GM23338 (cell line): ENCODE measurements at regions not wholly inside any gene's neighbourhood (a gene's known extent, or its start where the extent isn't known, plus 50 kb on each side); places are given as distances from the start of the nearest gene placed in this dataset.

Experiments
- ATAC-seq: fragments of 200-7000 bp; cut with Tn5 transposase; 3 replicates; pipeline ENCODE4 v1.9.1; 2020
- DNase-seq: peaks from one replicate; pipeline ENCODE4 v3.0.0-alpha.2; 2015; ENCODE audit warnings: low spot score
- H2AFZ ChIP-seq: fragments of 200-600 bp; sonication (generic); 2 replicates; pipeline ENCODE4 v1.8.0; 2016; ENCODE audit warnings: antibody characterized with exemption, mild to moderate bottlenecking, moderate library complexity
- H3F3A ChIP-seq: fragments of 200-600 bp; sonication (generic); replicated peaks from 2 replicates; pipeline ENCODE4 v1.8.0; 2017; ENCODE audit warnings: antibody characterized with exemption, mixed run types, low read depth
- H3K27ac ChIP-seq: fragments of 200-600 bp; sonication (generic); 2 replicates; pipeline ENCODE4 v1.6.1; 2016; ENCODE audit warnings: low read depth
- H3K27me3 ChIP-seq: fragments of 200-600 bp; sonication (generic); 2 replicates; pipeline ENCODE4 v1.8.0; 2016; ENCODE audit warnings: mild to moderate bottlenecking, mixed run types, moderate library complexity; ENCODE audit not compliant: insufficient read depth
- H3K36me3 ChIP-seq: fragments of 200-600 bp; sonication (generic); 2 replicates; pipeline ENCODE4 v1.8.0; 2016; ENCODE audit warnings: mild to moderate bottlenecking; ENCODE audit not compliant: insufficient read depth
- H3K4me1 ChIP-seq: fragments of 200-600 bp; sonication (generic); 2 replicates; pipeline ENCODE4 v1.8.0; 2016; ENCODE audit warnings: mild to moderate bottlenecking, moderate library complexity; ENCODE audit not compliant: insufficient read depth
- H3K4me2 ChIP-seq: fragments of 200-600 bp; sonication (generic); 2 replicates; pipeline ENCODE4 v1.7.1; 2017; ENCODE audit warnings: mixed run types
- H3K4me3 ChIP-seq: fragments of 200-600 bp; sonication (generic); 2 replicates; pipeline ENCODE4 v1.6.1; 2016; ENCODE audit warnings: mixed run types
- H3K79me2 ChIP-seq: fragments of 200-600 bp; sonication (generic); replicated peaks from 2 replicates; pipeline ENCODE4 v1.8.0; 2017; ENCODE audit warnings: mild to moderate bottlenecking; ENCODE audit not compliant: insufficient read depth
- H3K9me2 ChIP-seq: fragments of 200-600 bp; sonication (generic); 2 replicates; pipeline ENCODE4 v1.8.0; 2017; ENCODE audit not compliant: insufficient read depth
- H4K20me1 ChIP-seq: fragments of 200-600 bp; sonication (generic); replicated peaks from 2 replicates; pipeline ENCODE4 v1.8.0; 2017; ENCODE audit warnings: mild to moderate bottlenecking; ENCODE audit not compliant: insufficient read depth
- H3K27ac Mint-ChIP-seq: 2 replicates; pipeline ENCODE4 v1.8.0; 2020; ENCODE audit warnings: inconsistent platforms, mild to moderate bottlenecking, moderate library complexity, mixed read lengths
- H3K27me3 Mint-ChIP-seq: 3 replicates; pipeline ENCODE4 v1.8.0; 2022; ENCODE audit warnings: low read depth, mild to moderate bottlenecking, moderate library complexity, mixed read lengths, inconsistent platforms; ENCODE audit not compliant: insufficient read depth, poor library complexity
- H3K36me3 Mint-ChIP-seq: 3 replicates; pipeline ENCODE4 v1.8.0; 2021; ENCODE audit warnings: low read depth, mild to moderate bottlenecking, inconsistent platforms, moderate library complexity, mixed read lengths
- H3K4me1 Mint-ChIP-seq: 3 replicates; pipeline ENCODE4 v1.8.0; 2020; ENCODE audit warnings: mild to moderate bottlenecking, inconsistent platforms, mixed read lengths
- H3K4me3 Mint-ChIP-seq: 3 replicates; pipeline ENCODE4 v1.8.0; 2021; ENCODE audit warnings: moderate library complexity, mild to moderate bottlenecking, inconsistent platforms, mixed read lengths
- H3K9me3 Mint-ChIP-seq: 3 replicates; pipeline ENCODE4 v1.8.0; 2020; ENCODE audit warnings: moderate library complexity, mild to moderate bottlenecking, inconsistent platforms, mixed read lengths
- ETS1 ChIP-seq: IDR thresholded peaks from 2 replicates; pipeline ENCODE4 v1.6.1; 2016; ENCODE audit warnings: antibody characterized with exemption
- EZH2 ChIP-seq: fragments of 200-600 bp; sonication (generic); IDR thresholded peaks from one replicate; pipeline ENCODE4 v1.8.0; 2017; ENCODE audit warnings: antibody characterized with exemption, mild to moderate bottlenecking, low read depth; ENCODE audit not compliant: unreplicated experiment
- JUNB ChIP-seq: IDR thresholded peaks from one replicate; pipeline ENCODE4 v1.6.1; 2016; ENCODE audit warnings: antibody characterized with exemption; ENCODE audit not compliant: unreplicated experiment
- NANOG ChIP-seq: IDR thresholded peaks from 2 replicates; pipeline ENCODE4 v1.6.1; 2016; ENCODE audit warnings: antibody characterized with exemption, borderline replicate concordance
- STAT1 ChIP-seq: IDR thresholded peaks from one replicate; pipeline ENCODE4 v1.6.1; 2016; ENCODE audit warnings: antibody characterized with exemption; ENCODE audit not compliant: unreplicated experiment
- ZNF114 ChIP-seq: fragments of 250-450 bp; sonication (Bioruptor Pico); IDR thresholded peaks from 2 replicates; pipeline ENCODE4 v1.5.0; 2020; ENCODE audit warnings: mild to moderate bottlenecking, moderate library complexity
- TF ChIP-seq, protein P1 (sequence below): IDR thresholded peaks from one replicate; pipeline ENCODE4 v1.6.1; 2018; ENCODE audit warnings: antibody characterized with exemption; ENCODE audit not compliant: unreplicated experiment
- TF ChIP-seq, protein P2 (sequence below), 2 experiments: fragments of 200-600 bp in 1 of 2; sonication (generic) in 1 of 2; conservative IDR thresholded peaks; 2 replicates each; pipeline versions ENCODE4 v1.5.1 to v1.6.1; 2016 to 2017; ENCODE audit warnings: antibody characterized with exemption in 2 of 2, low read depth in 2 of 2, mild to moderate bottlenecking in 2 of 2, moderate library complexity in 1 of 2
- TF ChIP-seq, protein P3 (sequence below): fragments of 250-450 bp; sonication (Bioruptor Pico); IDR thresholded peaks from 2 replicates; pipeline ENCODE4 v1.5.0; 2020; ENCODE audit warnings: mild to moderate bottlenecking, moderate library complexity

DNA sequence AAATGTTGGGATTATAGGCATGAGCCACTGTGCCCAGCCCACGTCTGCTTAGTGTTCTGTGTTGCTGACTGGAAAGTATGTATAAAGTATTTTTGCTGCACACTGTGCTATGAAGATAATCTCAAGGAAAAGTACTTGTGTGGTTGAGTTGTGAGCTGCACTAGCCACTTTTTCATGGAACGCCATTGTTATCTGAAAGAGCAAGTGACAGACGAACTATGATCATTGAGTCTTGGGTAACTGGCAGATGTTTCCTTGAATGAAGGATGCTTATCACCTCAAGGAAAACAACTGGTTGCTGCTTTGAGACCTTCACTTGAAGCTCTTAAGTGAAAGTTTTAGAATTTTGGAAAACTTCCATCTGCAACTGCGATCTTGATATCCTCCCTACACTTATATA lies 82.2 kb upstream of the KCTD1 start (continued):
- TF ChIP-seq, protein P1, sequence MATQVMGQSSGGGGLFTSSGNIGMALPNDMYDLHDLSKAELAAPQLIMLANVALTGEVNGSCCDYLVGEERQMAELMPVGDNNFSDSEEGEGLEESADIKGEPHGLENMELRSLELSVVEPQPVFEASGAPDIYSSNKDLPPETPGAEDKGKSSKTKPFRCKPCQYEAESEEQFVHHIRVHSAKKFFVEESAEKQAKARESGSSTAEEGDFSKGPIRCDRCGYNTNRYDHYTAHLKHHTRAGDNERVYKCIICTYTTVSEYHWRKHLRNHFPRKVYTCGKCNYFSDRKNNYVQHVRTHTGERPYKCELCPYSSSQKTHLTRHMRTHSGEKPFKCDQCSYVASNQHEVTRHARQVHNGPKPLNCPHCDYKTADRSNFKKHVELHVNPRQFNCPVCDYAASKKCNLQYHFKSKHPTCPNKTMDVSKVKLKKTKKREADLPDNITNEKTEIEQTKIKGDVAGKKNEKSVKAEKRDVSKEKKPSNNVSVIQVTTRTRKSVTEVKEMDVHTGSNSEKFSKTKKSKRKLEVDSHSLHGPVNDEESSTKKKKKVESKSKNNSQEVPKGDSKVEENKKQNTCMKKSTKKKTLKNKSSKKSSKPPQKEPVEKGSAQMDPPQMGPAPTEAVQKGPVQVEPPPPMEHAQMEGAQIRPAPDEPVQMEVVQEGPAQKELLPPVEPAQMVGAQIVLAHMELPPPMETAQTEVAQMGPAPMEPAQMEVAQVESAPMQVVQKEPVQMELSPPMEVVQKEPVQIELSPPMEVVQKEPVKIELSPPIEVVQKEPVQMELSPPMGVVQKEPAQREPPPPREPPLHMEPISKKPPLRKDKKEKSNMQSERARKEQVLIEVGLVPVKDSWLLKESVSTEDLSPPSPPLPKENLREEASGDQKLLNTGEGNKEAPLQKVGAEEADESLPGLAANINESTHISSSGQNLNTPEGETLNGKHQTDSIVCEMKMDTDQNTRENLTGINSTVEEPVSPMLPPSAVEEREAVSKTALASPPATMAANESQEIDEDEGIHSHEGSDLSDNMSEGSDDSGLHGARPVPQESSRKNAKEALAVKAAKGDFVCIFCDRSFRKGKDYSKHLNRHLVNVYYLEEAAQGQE, result no peak
- TF ChIP-seq ZNF114 (CRISPR knock-in tag) (no peak), STAT1 (no peak), EZH2 (no peak)
- TF ChIP-seq, protein P2, sequence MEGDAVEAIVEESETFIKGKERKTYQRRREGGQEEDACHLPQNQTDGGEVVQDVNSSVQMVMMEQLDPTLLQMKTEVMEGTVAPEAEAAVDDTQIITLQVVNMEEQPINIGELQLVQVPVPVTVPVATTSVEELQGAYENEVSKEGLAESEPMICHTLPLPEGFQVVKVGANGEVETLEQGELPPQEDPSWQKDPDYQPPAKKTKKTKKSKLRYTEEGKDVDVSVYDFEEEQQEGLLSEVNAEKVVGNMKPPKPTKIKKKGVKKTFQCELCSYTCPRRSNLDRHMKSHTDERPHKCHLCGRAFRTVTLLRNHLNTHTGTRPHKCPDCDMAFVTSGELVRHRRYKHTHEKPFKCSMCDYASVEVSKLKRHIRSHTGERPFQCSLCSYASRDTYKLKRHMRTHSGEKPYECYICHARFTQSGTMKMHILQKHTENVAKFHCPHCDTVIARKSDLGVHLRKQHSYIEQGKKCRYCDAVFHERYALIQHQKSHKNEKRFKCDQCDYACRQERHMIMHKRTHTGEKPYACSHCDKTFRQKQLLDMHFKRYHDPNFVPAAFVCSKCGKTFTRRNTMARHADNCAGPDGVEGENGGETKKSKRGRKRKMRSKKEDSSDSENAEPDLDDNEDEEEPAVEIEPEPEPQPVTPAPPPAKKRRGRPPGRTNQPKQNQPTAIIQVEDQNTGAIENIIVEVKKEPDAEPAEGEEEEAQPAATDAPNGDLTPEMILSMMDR (conservative IDR thresholded peaks at IDR 0.05; ENCODE audit: low read depth in 2 of 2), result no peak

DNA sequence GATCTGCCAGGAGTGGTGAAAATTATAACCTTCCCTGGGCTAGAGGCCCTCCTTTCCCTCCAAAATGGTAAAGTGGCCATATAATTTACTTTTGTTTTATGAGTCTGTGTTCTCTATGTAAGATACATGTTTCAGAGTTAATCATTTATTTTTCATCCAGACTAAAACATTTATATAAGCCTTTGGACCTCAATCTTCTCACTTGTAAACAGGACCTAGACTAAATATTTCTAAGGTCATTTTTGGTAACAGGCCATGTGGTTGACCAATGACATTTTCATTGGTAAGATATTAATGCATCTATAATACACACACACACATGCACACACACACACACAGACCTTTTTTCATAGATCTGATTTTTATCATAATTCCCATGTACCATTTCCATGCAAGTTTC lies 79.7 kb upstream of the KCTD1 start:
- Histone ChIP-seq H3K4me1 (no peaks in the 10 kb centered on the region), H2AFZ (no peak overlapping the region), H3K4me2 (no peak overlapping the region), H3K27me3 (no peaks in the 10 kb centered on the region), H3K36me3 (no peaks in the 10 kb centered on the region; the same call in 1 of the 2 replicates), H3K79me2 (no peaks in the 10 kb centered on the region), H4K20me1 (no peaks in the 10 kb centered on the region), H3K4me3 (no peak overlapping the region), H3K9me2 (no peaks in the 10 kb centered on the region; the same call in 1 of the 2 replicates), H3K27ac (no peak overlapping the region), H3F3A (no peaks in the 10 kb centered on the region)
- Mint-ChIP-seq H3K9me3 (peaks cover 40% of the 10 kb centered on the region), H3K27ac (no peak overlapping the region), H3K27me3 (no peaks in the 10 kb centered on the region), H3K4me3 (no peak overlapping the region), H3K4me1 (no peaks in the 10 kb centered on the region), H3K36me3 (peaks cover 33% of the 10 kb centered on the region)
- DNase-seq (no peak), ATAC-seq (no peak)
- TF ChIP-seq, protein P2 (conservative IDR thresholded peaks at IDR 0.05; ENCODE audit: low read depth in 2 of 2), result no peak
- TF ChIP-seq EZH2, result no peak
- TF ChIP-seq ZNF114 (CRISPR knock-in tag), result no peak
- TF ChIP-seq NANOG, result no peak
- TF ChIP-seq, protein P3, sequence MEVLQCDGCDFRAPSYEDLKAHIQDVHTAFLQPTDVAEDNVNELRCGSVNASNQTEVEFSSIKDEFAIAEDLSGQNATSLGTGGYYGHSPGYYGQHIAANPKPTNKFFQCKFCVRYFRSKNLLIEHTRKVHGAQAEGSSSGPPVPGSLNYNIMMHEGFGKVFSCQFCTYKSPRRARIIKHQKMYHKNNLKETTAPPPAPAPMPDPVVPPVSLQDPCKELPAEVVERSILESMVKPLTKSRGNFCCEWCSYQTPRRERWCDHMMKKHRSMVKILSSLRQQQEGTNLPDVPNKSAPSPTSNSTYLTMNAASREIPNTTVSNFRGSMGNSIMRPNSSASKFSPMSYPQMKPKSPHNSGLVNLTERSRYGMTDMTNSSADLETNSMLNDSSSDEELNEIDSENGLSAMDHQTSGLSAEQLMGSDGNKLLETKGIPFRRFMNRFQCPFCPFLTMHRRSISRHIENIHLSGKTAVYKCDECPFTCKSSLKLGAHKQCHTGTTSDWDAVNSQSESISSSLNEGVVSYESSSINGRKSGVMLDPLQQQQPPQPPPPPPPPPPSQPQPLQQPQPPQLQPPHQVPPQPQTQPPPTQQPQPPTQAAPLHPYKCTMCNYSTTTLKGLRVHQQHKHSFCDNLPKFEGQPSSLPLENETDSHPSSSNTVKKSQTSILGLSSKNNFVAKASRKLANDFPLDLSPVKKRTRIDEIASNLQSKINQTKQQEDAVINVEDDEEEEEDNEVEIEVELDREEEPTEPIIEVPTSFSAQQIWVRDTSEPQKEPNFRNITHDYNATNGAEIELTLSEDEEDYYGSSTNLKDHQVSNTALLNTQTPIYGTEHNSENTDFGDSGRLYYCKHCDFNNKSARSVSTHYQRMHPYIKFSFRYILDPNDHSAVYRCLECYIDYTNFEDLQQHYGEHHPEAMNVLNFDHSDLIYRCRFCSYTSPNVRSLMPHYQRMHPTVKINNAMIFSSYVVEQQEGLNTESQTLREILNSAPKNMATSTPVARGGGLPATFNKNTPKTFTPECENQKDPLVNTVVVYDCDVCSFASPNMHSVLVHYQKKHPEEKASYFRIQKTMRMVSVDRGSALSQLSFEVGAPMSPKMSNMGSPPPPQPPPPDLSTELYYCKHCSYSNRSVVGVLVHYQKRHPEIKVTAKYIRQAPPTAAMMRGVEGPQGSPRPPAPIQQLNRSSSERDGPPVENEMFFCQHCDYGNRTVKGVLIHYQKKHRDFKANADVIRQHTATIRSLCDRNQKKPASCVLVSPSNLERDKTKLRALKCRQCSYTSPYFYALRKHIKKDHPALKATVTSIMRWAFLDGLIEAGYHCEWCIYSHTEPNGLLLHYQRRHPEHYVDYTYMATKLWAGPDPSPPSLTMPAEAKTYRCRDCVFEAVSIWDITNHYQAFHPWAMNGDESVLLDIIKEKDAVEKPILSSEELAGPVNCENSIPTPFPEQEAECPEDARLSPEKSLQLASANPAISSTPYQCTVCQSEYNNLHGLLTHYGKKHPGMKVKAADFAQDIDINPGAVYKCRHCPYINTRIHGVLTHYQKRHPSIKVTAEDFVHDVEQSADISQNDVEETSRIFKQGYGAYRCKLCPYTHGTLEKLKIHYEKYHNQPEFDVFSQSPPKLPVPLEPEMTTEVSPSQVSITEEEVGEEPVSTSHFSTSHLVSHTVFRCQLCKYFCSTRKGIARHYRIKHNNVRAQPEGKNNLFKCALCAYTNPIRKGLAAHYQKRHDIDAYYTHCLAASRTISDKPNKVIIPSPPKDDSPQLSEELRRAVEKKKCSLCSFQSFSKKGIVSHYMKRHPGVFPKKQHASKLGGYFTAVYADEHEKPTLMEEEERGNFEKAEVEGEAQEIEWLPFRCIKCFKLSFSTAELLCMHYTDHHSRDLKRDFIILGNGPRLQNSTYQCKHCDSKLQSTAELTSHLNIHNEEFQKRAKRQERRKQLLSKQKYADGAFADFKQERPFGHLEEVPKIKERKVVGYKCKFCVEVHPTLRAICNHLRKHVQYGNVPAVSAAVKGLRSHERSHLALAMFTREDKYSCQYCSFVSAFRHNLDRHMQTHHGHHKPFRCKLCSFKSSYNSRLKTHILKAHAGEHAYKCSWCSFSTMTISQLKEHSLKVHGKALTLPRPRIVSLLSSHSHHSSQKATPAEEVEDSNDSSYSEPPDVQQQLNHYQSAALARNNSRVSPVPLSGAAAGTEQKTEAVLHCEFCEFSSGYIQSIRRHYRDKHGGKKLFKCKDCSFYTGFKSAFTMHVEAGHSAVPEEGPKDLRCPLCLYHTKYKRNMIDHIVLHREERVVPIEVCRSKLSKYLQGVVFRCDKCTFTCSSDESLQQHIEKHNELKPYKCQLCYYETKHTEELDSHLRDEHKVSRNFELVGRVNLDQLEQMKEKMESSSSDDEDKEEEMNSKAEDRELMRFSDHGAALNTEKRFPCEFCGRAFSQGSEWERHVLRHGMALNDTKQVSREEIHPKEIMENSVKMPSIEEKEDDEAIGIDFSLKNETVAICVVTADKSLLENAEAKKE (CRISPR knock-in tag), result no peak
- TF ChIP-seq ETS1, result no peak
- no peak for TF ChIP-seq JUNB
